ENCODE measurements at regions not wholly inside any gene's neighbourhood (a gene's known extent, or its start where the extent isn't known, plus 50 kb on each side); places are given as distances from the start of the nearest gene placed in this dataset.

DNA sequence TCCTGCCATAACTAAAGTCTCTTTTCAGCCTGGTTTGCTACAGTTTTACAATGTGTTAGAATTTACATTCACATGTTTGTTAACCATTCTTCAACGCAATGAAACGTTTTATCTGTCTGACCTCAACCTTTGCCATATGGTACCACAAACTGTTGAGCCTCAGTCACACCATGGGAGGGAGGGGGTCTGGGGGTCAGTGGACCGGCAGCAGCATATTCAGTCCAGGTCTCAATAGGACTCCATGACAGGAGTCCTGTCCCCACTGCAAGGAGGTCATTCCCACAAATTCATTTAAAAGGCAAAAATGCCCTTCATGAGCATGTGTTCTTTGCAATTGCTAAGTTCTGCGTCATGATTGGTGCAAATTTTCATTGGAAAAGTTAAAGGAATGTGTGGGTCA, 66.6 kb upstream of the OLFM4 start:
- WGBS, 2 experiments (ENCODE audit: low coverage in 1 of 2, low lambda C conversion rate in 2 of 2, missing lambda C conversion rate in 2 of 2), result 8 to 13% methylated on average over 4 of the region's 4 CpGs
- in situ Hi-C loops (cut with MboI), result no loop called here
- no peaks in the 10 kb centered on the region for H3K4me1 ChIP-seq (ENCODE audit: insufficient read depth)
- no peak overlapping the region for H3K27ac ChIP-seq
- no peaks in the 10 kb centered on the region for H3K9me2 ChIP-seq (ENCODE audit: insufficient read depth)
- H4K20me1 ChIP-seq (ENCODE audit: insufficient read depth), result no peaks in the 10 kb centered on the region
- H3K79me2 ChIP-seq (ENCODE audit: insufficient read depth), result no peaks in the 10 kb centered on the region
- no peak overlapping the region for H2AFZ ChIP-seq
- no peak for TF ChIP-seq EZH2 (IDR thresholded peaks at IDR 0.05; ENCODE audit: insufficient read depth, poor library complexity, severe bottlenecking)
- no peak for TF ChIP-seq EZH2phosphoT487 (IDR thresholded peaks at IDR 0.05; ENCODE audit: insufficient read depth, low read depth)
- H3F3A ChIP-seq (ENCODE audit: insufficient read depth), result no peaks in the 10 kb centered on the region
- H3K4me2 ChIP-seq (ENCODE audit: unreplicated experiment), result no peak overlapping the region
- H3K27me3 ChIP-seq (replicated peaks; ENCODE audit: insufficient read depth), result no peaks in the 10 kb centered on the region
- H3K4me3 ChIP-seq, result no peak overlapping the region
- no peak for DNase-seq
- no peak overlapping the region for H3K9ac ChIP-seq
- H3K9me3 ChIP-seq (ENCODE audit: low read depth), result no peaks in the 10 kb centered on the region
- H3K36me3 ChIP-seq (ENCODE audit: low read depth), result no peaks in the 10 kb centered on the region

DNA sequence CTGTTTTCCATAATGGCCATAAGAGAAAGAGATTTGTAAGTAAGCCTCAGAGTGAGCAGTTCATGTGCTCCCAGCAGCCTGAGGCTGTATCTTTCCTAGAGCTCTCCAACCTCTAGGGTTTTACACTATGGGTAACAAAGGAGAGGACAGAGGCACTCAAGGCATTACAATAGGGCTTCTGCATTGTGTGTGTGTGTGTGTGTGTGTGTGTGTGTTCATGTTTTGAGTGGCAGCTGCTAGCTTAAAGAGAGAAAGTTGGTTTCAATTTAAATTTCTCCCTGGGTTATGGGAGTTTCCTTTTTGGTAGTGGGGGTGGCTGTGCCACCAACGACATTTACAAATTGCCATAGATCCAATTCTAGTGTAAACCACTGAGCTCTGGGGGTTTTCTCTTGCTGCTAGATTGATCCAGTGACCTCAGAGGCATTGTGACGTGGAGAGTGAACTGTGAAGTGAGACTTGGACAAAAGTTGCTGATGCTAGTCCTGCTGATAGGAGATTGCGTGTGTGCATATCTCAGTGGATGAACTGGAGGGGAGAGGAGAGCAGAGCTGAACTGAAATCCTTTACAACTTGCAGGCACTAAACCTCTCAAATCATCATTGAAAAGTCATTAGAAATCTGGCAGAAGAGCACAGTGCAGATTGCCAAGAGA, 67.2 kb upstream of the OLFM4 start:
- Histone ChIP-seq H3K9ac (no peak overlapping the region), H3K9me3 (ENCODE audit: low read depth) (no peaks in the 10 kb centered on the region)
- in situ Hi-C loops (cut with MboI), result no loop called here

DNA sequence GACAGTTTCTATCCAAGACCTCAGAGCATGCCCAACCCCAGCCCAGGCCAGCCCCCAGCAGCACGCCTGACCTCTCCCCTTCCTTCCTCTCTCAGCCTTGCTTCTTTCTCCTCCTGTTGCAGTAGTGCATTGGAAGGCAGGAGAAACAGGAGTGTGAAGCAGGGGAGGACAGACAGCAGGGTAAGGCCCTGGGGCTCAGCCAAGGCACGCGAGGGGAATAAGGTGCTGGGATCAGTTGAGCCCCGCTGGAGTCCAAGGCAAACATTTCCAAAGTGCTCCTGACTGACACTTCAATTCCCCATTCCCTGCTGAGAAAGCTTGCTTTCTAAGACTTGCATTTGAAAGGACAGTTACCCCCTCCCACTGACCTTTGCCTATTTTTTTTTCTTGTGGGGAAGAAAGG, 73.1 kb upstream of the OLFM4 start:
- Histone ChIP-seq H3K4me3 (no peak overlapping the region), H3K4me1 (ENCODE audit: insufficient read depth) (no peaks in the 10 kb centered on the region), H3K79me2 (ENCODE audit: insufficient read depth) (no peaks in the 10 kb centered on the region), H4K20me1 (ENCODE audit: insufficient read depth) (no peaks in the 10 kb centered on the region), H3K9ac (no peak overlapping the region), H3K9me3 (ENCODE audit: low read depth) (no peaks in the 10 kb centered on the region), H3K36me3 (ENCODE audit: low read depth) (no peaks in the 10 kb centered on the region), H3K27ac (no peak overlapping the region), H3F3A (ENCODE audit: insufficient read depth) (no peaks in the 10 kb centered on the region), H2AFZ (no peak overlapping the region), H3K4me2 (ENCODE audit: unreplicated experiment) (no peak overlapping the region), H3K9me2 (ENCODE audit: insufficient read depth) (no peaks in the 10 kb centered on the region), H3K27me3 (replicated peaks; ENCODE audit: insufficient read depth) (no peaks in the 10 kb centered on the region)
- DNase-seq, result no peak
- 10 to 16% methylated on average over 4 of the region's 4 CpGs for WGBS, 2 experiments (ENCODE audit: low coverage in 1 of 2, low lambda C conversion rate in 2 of 2, missing lambda C conversion rate in 2 of 2)
- in situ Hi-C loops (cut with MboI), result no loop called here
- TF ChIP-seq EZH2phosphoT487 (IDR thresholded peaks at IDR 0.05; ENCODE audit: insufficient read depth, low read depth), result no peak
- TF ChIP-seq EZH2 (IDR thresholded peaks at IDR 0.05; ENCODE audit: insufficient read depth, poor library complexity, severe bottlenecking), result no peak

More for the DNA sequence above, 67.2 kb upstream of the OLFM4 start:
- Histone ChIP-seq H4K20me1 (ENCODE audit: insufficient read depth) (no peaks in the 10 kb centered on the region), H3K36me3 (ENCODE audit: low read depth) (no peaks in the 10 kb centered on the region), H3K79me2 (ENCODE audit: insufficient read depth) (no peaks in the 10 kb centered on the region), H3K27me3 (replicated peaks; ENCODE audit: insufficient read depth) (no peaks in the 10 kb centered on the region), H2AFZ (no peak overlapping the region), H3K9me2 (ENCODE audit: insufficient read depth) (no peaks in the 10 kb centered on the region), H3F3A (ENCODE audit: insufficient read depth) (no peaks in the 10 kb centered on the region), H3K27ac (no peak overlapping the region), H3K4me1 (ENCODE audit: insufficient read depth) (no peaks in the 10 kb centered on the region), H3K4me2 (ENCODE audit: unreplicated experiment) (no peak overlapping the region), H3K4me3 (no peak overlapping the region)
- DNase-seq, result no peak
- WGBS, 2 experiments (ENCODE audit: low coverage in 1 of 2, low lambda C conversion rate in 2 of 2, missing lambda C conversion rate in 2 of 2), result 5 to 13% methylated on average over 3 of the region's 3 CpGs
- TF ChIP-seq EZH2phosphoT487 (IDR thresholded peaks at IDR 0.05; ENCODE audit: insufficient read depth, low read depth), result no peak

DNA sequence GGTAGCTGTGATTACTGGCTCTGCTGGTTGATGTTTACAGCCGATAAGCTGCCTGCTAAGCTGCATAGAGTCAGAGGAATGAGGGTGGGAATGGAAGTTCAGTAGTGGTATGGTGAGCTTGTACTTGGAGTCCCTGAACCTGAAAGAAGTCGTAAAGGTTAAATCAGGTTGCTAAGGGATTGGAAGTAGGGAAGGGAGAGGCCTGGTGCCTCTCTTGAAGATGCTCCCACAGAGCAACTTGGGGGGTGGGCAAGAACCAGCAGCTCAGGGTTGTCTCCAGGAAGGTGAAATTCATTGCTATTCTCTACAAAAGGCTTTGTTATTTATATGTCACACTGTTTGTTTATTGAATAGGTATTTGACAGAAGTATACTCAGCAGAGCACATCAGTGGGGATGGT, 73.8 kb upstream of the OLFM4 start:
- no peak for DNase-seq
- no peaks in the 10 kb centered on the region for H3K27me3 ChIP-seq (replicated peaks; ENCODE audit: insufficient read depth)
- no peaks in the 10 kb centered on the region for H3K4me1 ChIP-seq (ENCODE audit: insufficient read depth)
- H3K9me3 ChIP-seq (ENCODE audit: low read depth), result no peaks in the 10 kb centered on the region
- H3K9ac ChIP-seq, result no peak overlapping the region
- in situ Hi-C loops (cut with MboI), result no loop called here
- no peaks in the 10 kb centered on the region for H3K79me2 ChIP-seq (ENCODE audit: insufficient read depth)
- no peak overlapping the region for H3K4me3 ChIP-seq
- H3K27ac ChIP-seq, result no peak overlapping the region
- 20 to 27% methylated on average over 2 of the region's 2 CpGs for WGBS, 2 experiments (ENCODE audit: low coverage in 1 of 2, low lambda C conversion rate in 2 of 2, missing lambda C conversion rate in 2 of 2)
- no peak for TF ChIP-seq EZH2phosphoT487 (IDR thresholded peaks at IDR 0.05; ENCODE audit: insufficient read depth, low read depth)
- TF ChIP-seq EZH2 (IDR thresholded peaks at IDR 0.05; ENCODE audit: insufficient read depth, poor library complexity, severe bottlenecking), result no peak
- no peak overlapping the region for H2AFZ ChIP-seq
- no peak overlapping the region for H3K4me2 ChIP-seq (ENCODE audit: unreplicated experiment)
- no peaks in the 10 kb centered on the region for H3K36me3 ChIP-seq (ENCODE audit: low read depth)
- no peaks in the 10 kb centered on the region for H3K9me2 ChIP-seq (ENCODE audit: insufficient read depth)
- H3F3A ChIP-seq (ENCODE audit: insufficient read depth), result no peaks in the 10 kb centered on the region
- H4K20me1 ChIP-seq (ENCODE audit: insufficient read depth), result no peaks in the 10 kb centered on the region

Measured in GM23248 (cell line).